ENCODE measurements at regions not wholly inside any gene's neighbourhood (a gene's known extent, or its start where the extent isn't known, plus 50 kb on each side); places are given as distances from the start of the nearest gene placed in this dataset.
"Not testable (repeated sequence)": the region's sequence is repeated elsewhere in the genome, so short reads cannot be mapped to it uniquely, and the experiment has no call there.

GRCh38 chr2:131684631-131685316 lies 157.1 kb downstream of the CCDC74A start:
- POLR2A ChIA-PET; intact Hi-C loops (cut with micrococcal nuclease); DNase-seq; H3K4me3 Mint-ChIP-seq; H3K9me3 Mint-ChIP-seq; H3K27me3 Mint-ChIP-seq; H3K27ac Mint-ChIP-seq: not testable (repeated sequence)
- Mint-ChIP-seq H3K4me1 (ENCODE audit: low read depth) (peaks cover 33% of the 10 kb centered on the region), H3K36me3 (peaks cover 31% of the 10 kb centered on the region)
- CTCF ChIA-PET = interaction anchor here (1.9 kb wide), 1 partner anchor 12 kb away, joined by 14 read pairs; no protein-coding TSS in a partner anchor

GRCh38 chr2:131686164-131686893 lies 158.6 kb downstream of the CCDC74A start:
- CTCF ChIA-PET = interaction anchor here (0.6 to 1.9 kb wide), 3 partner anchors 14 to 492 kb away, joined by 3 to 14 read pairs (median 3); no protein-coding TSS in a partner anchor
- POLR2A ChIA-PET; H3K27me3 Mint-ChIP-seq; DNase-seq; H3K27ac Mint-ChIP-seq; intact Hi-C loops (cut with micrococcal nuclease); H3K9me3 Mint-ChIP-seq; H3K4me3 Mint-ChIP-seq: not testable (repeated sequence)
- H3K4me1 Mint-ChIP-seq (ENCODE audit: low read depth) = peaks cover 26% of the 10 kb centered on the region
- H3K36me3 Mint-ChIP-seq = peaks cover 44% of the 10 kb centered on the region

GRCh38 chr2:131686894-131687238 lies 159.2 kb downstream of the CCDC74A start:
- intact Hi-C loops (cut with micrococcal nuclease); H3K27ac Mint-ChIP-seq; H3K4me3 Mint-ChIP-seq; H3K9me3 Mint-ChIP-seq; DNase-seq; POLR2A ChIA-PET; H3K27me3 Mint-ChIP-seq: not testable (repeated sequence)
- peaks cover 26% of the 10 kb centered on the region for H3K4me1 Mint-ChIP-seq (ENCODE audit: low read depth)
- peaks cover 49% of the 10 kb centered on the region for H3K36me3 Mint-ChIP-seq
- CTCF ChIA-PET = interaction anchor here (0.9 to 1.9 kb wide), 2 partner anchors 14 kb away, joined by 3 to 14 read pairs; no protein-coding TSS in a partner anchor

GRCh38 chr2:131689066-131689465 lies 161.4 kb downstream of the CCDC74A start:
- CTCF ChIA-PET = interaction anchor here (3.0 kb wide), 1 partner anchor 15 kb away, joined by 11 read pairs; no protein-coding TSS in a partner anchor
- not testable (repeated sequence) for DNase-seq
- peaks cover 54% of the 10 kb centered on the region for H3K36me3 Mint-ChIP-seq

GRCh38 chr2:131711268-131711667 lies 183.6 kb downstream of the CCDC74A start:
- H3K4me3 Mint-ChIP-seq; POLR2A ChIA-PET; CTCF ChIA-PET; H3K27ac Mint-ChIP-seq; H3K4me1 Mint-ChIP-seq (ENCODE audit: low read depth); DNase-seq; intact Hi-C loops (cut with micrococcal nuclease); H3K9me3 Mint-ChIP-seq; H3K36me3 Mint-ChIP-seq; H3K27me3 Mint-ChIP-seq: not testable (repeated sequence)

More at GRCh38 chr2:131689066-131689465, 161.4 kb downstream of the CCDC74A start:
- H3K27me3 Mint-ChIP-seq; H3K27ac Mint-ChIP-seq; intact Hi-C loops (cut with micrococcal nuclease); H3K9me3 Mint-ChIP-seq; H3K4me3 Mint-ChIP-seq; POLR2A ChIA-PET: not testable (repeated sequence)
- peaks cover 16% of the 10 kb centered on the region for H3K4me1 Mint-ChIP-seq (ENCODE audit: low read depth)

GRCh38 chr2:131717907-131718306 lies 190.2 kb downstream of the CCDC74A start:
- H3K27me3 Mint-ChIP-seq; H3K36me3 Mint-ChIP-seq; intact Hi-C loops (cut with micrococcal nuclease): not testable (repeated sequence)

GRCh38 chr2:131721163-131721562 lies 193.5 kb downstream of the CCDC74A start:
- H3K4me3 Mint-ChIP-seq; H3K27ac Mint-ChIP-seq; DNase-seq; intact Hi-C loops (cut with micrococcal nuclease); CTCF ChIA-PET; H3K9me3 Mint-ChIP-seq; H3K27me3 Mint-ChIP-seq; H3K4me1 Mint-ChIP-seq (ENCODE audit: low read depth); POLR2A ChIA-PET; H3K36me3 Mint-ChIP-seq: not testable (repeated sequence)

More at GRCh38 chr2:131717907-131718306, 190.2 kb downstream of the CCDC74A start:
- H3K4me3 Mint-ChIP-seq; CTCF ChIA-PET; H3K27ac Mint-ChIP-seq; POLR2A ChIA-PET; H3K9me3 Mint-ChIP-seq; DNase-seq; H3K4me1 Mint-ChIP-seq (ENCODE audit: low read depth): not testable (repeated sequence)

GRCh38 chr2:131722256-131722655 lies 194.6 kb downstream of the CCDC74A start:
- POLR2A ChIA-PET; H3K27ac Mint-ChIP-seq; H3K27me3 Mint-ChIP-seq; H3K36me3 Mint-ChIP-seq; H3K4me3 Mint-ChIP-seq; H3K4me1 Mint-ChIP-seq (ENCODE audit: low read depth); H3K9me3 Mint-ChIP-seq; intact Hi-C loops (cut with micrococcal nuclease); DNase-seq: not testable (repeated sequence)
- CTCF ChIA-PET = interaction anchor here (0.6 kb wide), 1 partner anchor 36 kb away, joined by 3 read pairs; no protein-coding TSS in a partner anchor

GRCh38 chr2:131724019-131724418 lies 196.3 kb downstream of the CCDC74A start:
- Mint-ChIP-seq H3K36me3 (peaks cover 6% of the 10 kb centered on the region), H3K27ac (no peak overlapping the region), H3K4me3 (no peak overlapping the region), H3K4me1 (ENCODE audit: low read depth) (no peaks in the 10 kb centered on the region), H3K27me3 (peaks cover 1% of the 10 kb centered on the region), H3K9me3 (no peaks in the 10 kb centered on the region)
- intact Hi-C loops (cut with micrococcal nuclease) = no loop called here
- ChIA-PET CTCF (no interaction called here), POLR2A (no interaction called here)
- no peak for DNase-seq

- intact Hi-C loops (cut with micrococcal nuclease); H3K27me3 Mint-ChIP-seq; CTCF ChIA-PET; H3K27ac Mint-ChIP-seq; POLR2A ChIA-PET; H3K36me3 Mint-ChIP-seq; H3K4me3 Mint-ChIP-seq; H3K9me3 Mint-ChIP-seq; DNase-seq; H3K4me1 Mint-ChIP-seq (ENCODE audit: low read depth): not testable (repeated sequence)
These were observed 200.8 kb downstream of the CCDC74A start for GRCh38 chr2:131728451-131728850.

GRCh38 chr2:131733530-131733929 lies 205.8 kb downstream of the CCDC74A start:
- CTCF ChIA-PET; POLR2A ChIA-PET; H3K9me3 Mint-ChIP-seq; H3K27ac Mint-ChIP-seq; H3K36me3 Mint-ChIP-seq; H3K4me3 Mint-ChIP-seq; DNase-seq; H3K4me1 Mint-ChIP-seq (ENCODE audit: low read depth); intact Hi-C loops (cut with micrococcal nuclease); H3K27me3 Mint-ChIP-seq: not testable (repeated sequence)

- H3K27ac Mint-ChIP-seq; DNase-seq; H3K36me3 Mint-ChIP-seq; H3K9me3 Mint-ChIP-seq; H3K4me3 Mint-ChIP-seq; H3K27me3 Mint-ChIP-seq; intact Hi-C loops (cut with micrococcal nuclease); H3K4me1 Mint-ChIP-seq (ENCODE audit: low read depth); POLR2A ChIA-PET: not testable (repeated sequence)
- CTCF ChIA-PET = interaction anchor here (0.8 kb wide), 1 partner anchor 64 kb away, joined by 4 read pairs; no protein-coding TSS in a partner anchor
These were observed 208.7 kb downstream of the CCDC74A start for GRCh38 chr2:131736406-131736805.

- H3K36me3 Mint-ChIP-seq; H3K9me3 Mint-ChIP-seq; CTCF ChIA-PET; H3K27ac Mint-ChIP-seq; POLR2A ChIA-PET; H3K4me3 Mint-ChIP-seq; intact Hi-C loops (cut with micrococcal nuclease); DNase-seq; H3K27me3 Mint-ChIP-seq; H3K4me1 Mint-ChIP-seq (ENCODE audit: low read depth): not testable (repeated sequence)
These were observed 210.8 kb downstream of the CCDC74A start for GRCh38 chr2:131738533-131738932.

Data from activated CD4-positive, alpha-beta memory T cell treated with anti-CD3 and anti-CD28 coated beads for 36 hours (primary cell).